HCT116 (cell line): ENCODE measurements at regions not wholly inside any gene's neighbourhood (a gene's known extent, or its start where the extent isn't known, plus 50 kb on each side); places are given as distances from the start of the nearest gene placed in this dataset.

Source experiments
- ATAC-seq: fragments of 200-7000 bp; cut with Tn5 transposase; 2 replicates; pipeline ENCODE4 v1.9.1; 2020; ENCODE audit warnings: mild to moderate bottlenecking, moderate library complexity
- BruUV-seq: library from RNA; stranded (reverse); fragments of 400-500 nt; replicated peaks from 2 replicates; lab custom pipeline; 2021; lab: Mats Ljungman, UMichigan
- CTCF ChIA-PET: fragments of 300-600 bp; sonication (Branson Sonifier 250); formaldehyde crosslinking; loops from one replicate; lab custom pipeline; 2021; ENCODE audit warnings: antibody characterized with exemption; lab: Charles Lee
- POLR2A ChIA-PET: fragments of 300-600, 350-600 bp; sonication (Branson Sonifier 250); formaldehyde crosslinking; loops from one replicate; lab custom pipeline; 2021; ENCODE audit warnings: antibody characterized with exemption; lab: Charles Lee
- RAD21 ChIA-PET, 2 experiments: fragments of 300-600 bp; sonication (Branson Sonifier 250); formaldehyde crosslinking; loops; one replicate each; lab custom pipeline; 2023; ENCODE audit warnings: low total read pairs in 2 of 2; ENCODE audit not compliant: uncharacterized antibody in 2 of 2, unreplicated experiment in 2 of 2, low non-redundant PET in 1 of 2; lab: Charles Lee
- DNase-seq: peaks from one replicate; pipeline ENCODE4 v3.0.0-alpha.2; 2010; ENCODE audit warnings: low read depth, low spot score
- H2AFZ ChIP-seq: fragments of 200-600 bp; shearing (Covaris generic), sonication (generic); 2 replicates; pipeline ENCODE4 v1.6.1; 2017; ENCODE audit warnings: low read depth, mixed run types, mixed read lengths, antibody characterized with exemption, low read length; ENCODE audit not compliant: poor library complexity, severe bottlenecking
- H3K27ac ChIP-seq: 2 replicates; pipeline ENCODE4 v1.5.1; 2012; ENCODE audit warnings: low read depth, low read length
- H3K27me3 ChIP-seq: fragments of 200-600 bp; sonication (generic); 2 replicates; pipeline ENCODE4 v1.6.1; 2016; ENCODE audit warnings: mixed run types, low read length, mixed read lengths; ENCODE audit not compliant: insufficient read depth
- H3K36me3 ChIP-seq, 2 experiments: fragments of 200-500 bp in 1 of 2; fragments of 200-600 bp in 1 of 2; sonication (Bioruptor generic) in 1 of 2; sonication (generic) in 1 of 2; 2 replicates each; pipeline versions ENCODE4 v1.5.1 to v1.6.1; 2014 to 2016; ENCODE audit warnings: low read length in 2 of 2, inconsistent platforms in 1 of 2, mixed read lengths in 1 of 2, mixed run types in 1 of 2; ENCODE audit not compliant: insufficient read depth in 2 of 2, control insufficient read depth in 1 of 2
- H3K4me1 ChIP-seq, 2 experiments: fragments of 200-600 bp in 1 of 2; sonication (generic) in 1 of 2; 2 replicates each; pipeline versions ENCODE4 v1.5.1 to v1.6.1; 2012 to 2017; ENCODE audit warnings: low read length in 2 of 2, inconsistent platforms in 1 of 2, mild to moderate bottlenecking in 1 of 2, mixed read lengths in 1 of 2, mixed run types in 1 of 2, moderate library complexity in 1 of 2; ENCODE audit not compliant: insufficient read depth in 2 of 2, control insufficient read depth in 1 of 2
- H3K4me2 ChIP-seq: fragments of 200-600 bp; sonication (generic); 2 replicates; pipeline ENCODE4 v1.6.1; 2017; ENCODE audit warnings: mixed run types, low read length, mixed read lengths
- H3K4me3 ChIP-seq, 2 experiments: fragments of 200-600 bp in 1 of 2; sonication (generic) in 1 of 2; replicated peaks in 1 of 2; 2 replicates each; pipeline ENCODE4 v1.5.1; 2011 to 2016; ENCODE audit warnings: low read length in 2 of 2, control low read depth in 1 of 2, low read depth in 1 of 2, mild to moderate bottlenecking in 1 of 2, mixed read lengths in 1 of 2, mixed run types in 1 of 2
- H3K79me2 ChIP-seq: fragments of 200-600 bp; sonication (generic); 2 replicates; pipeline ENCODE4 v1.6.1; 2017; ENCODE audit warnings: mild to moderate bottlenecking, mixed run types, low read length, moderate library complexity, mixed read lengths; ENCODE audit not compliant: insufficient read depth
- H3K9ac ChIP-seq: fragments of 200-600 bp; sonication (generic); 2 replicates; pipeline ENCODE4 v1.6.1; 2016; ENCODE audit warnings: low read length, mixed read lengths
- H3K9me2 ChIP-seq: fragments of 200-600 bp; sonication (generic), shearing (Covaris generic); 2 replicates; pipeline ENCODE4 v1.6.1; 2017; ENCODE audit warnings: mixed run types, mild to moderate bottlenecking, moderate library complexity; ENCODE audit not compliant: insufficient read depth
- H3K9me3 ChIP-seq, 2 experiments: fragments of 200-500 bp in 1 of 2; fragments of 200-600 bp in 1 of 2; sonication (Bioruptor generic) in 1 of 2; sonication (generic) in 1 of 2; 2 replicates each; pipeline ENCODE4 v1.6.1; 2014 to 2017; ENCODE audit warnings: low read length in 2 of 2, mixed read lengths in 2 of 2, inconsistent platforms in 1 of 2, low read depth in 1 of 2, mild to moderate bottlenecking in 1 of 2, mixed run types in 1 of 2, moderate library complexity in 1 of 2; ENCODE audit not compliant: control insufficient read depth in 1 of 2, insufficient read depth in 1 of 2
- H4K20me1 ChIP-seq: fragments of 200-600 bp; sonication (generic), shearing (Covaris generic); 2 replicates; pipeline ENCODE4 v1.6.1; 2017; ENCODE audit warnings: mixed run types, mild to moderate bottlenecking, moderate library complexity; ENCODE audit not compliant: insufficient read depth
- ATF3 ChIP-seq: IDR thresholded peaks from 2 replicates; pipeline ENCODE4 v1.6.1; 2012
- CBX3 ChIP-seq: IDR thresholded peaks from 2 replicates; pipeline ENCODE4 v1.6.1; 2012; ENCODE audit warnings: low read depth
- CEBPB ChIP-seq: IDR thresholded peaks from 2 replicates; pipeline ENCODE4 v1.6.1; 2012; ENCODE audit warnings: low read depth
- CTCF ChIP-seq, 3 experiments: fragments of 200-600 bp in 1 of 3; sonication (generic) in 1 of 3; IDR thresholded peaks in 2 of 3; conservative IDR thresholded peaks in 1 of 3; 2 replicates each; pipeline ENCODE4 v1.5.1; 2012 to 2017; ENCODE audit warnings: low read depth in 2 of 3, low read length in 2 of 3, antibody characterized with exemption in 1 of 3, borderline replicate concordance in 1 of 3, control low read depth in 1 of 3, mild to moderate bottlenecking in 1 of 3, mixed read lengths in 1 of 3, mixed run types in 1 of 3, moderate library complexity in 1 of 3; ENCODE audit not compliant: insufficient read depth in 1 of 3
- ELF1 ChIP-seq: IDR thresholded peaks from 2 replicates; pipeline ENCODE4 v1.6.1; 2012; ENCODE audit warnings: low read depth, borderline replicate concordance
- EZH2phosphoT487 ChIP-seq: fragments of 200-600 bp; IDR thresholded peaks from 2 replicates; pipeline ENCODE4 v1.6.1; 2018; ENCODE audit warnings: antibody characterized with exemption, borderline replicate concordance
- FOSL1 ChIP-seq: IDR thresholded peaks from 2 replicates; pipeline ENCODE4 v1.6.1; 2012; ENCODE audit warnings: low read depth
- JUND ChIP-seq: IDR thresholded peaks from 2 replicates; pipeline ENCODE4 v1.6.1; 2012
- MAX ChIP-seq: IDR thresholded peaks from 2 replicates; pipeline ENCODE4 v1.6.1; 2012
- POLR2A ChIP-seq: IDR thresholded peaks from 2 replicates; pipeline ENCODE4 v1.7.0; 2011; ENCODE audit warnings: borderline replicate concordance; ENCODE audit not compliant: insufficient read depth, insufficient read length; ENCODE audit errors: extremely low read depth
- POLR2AphosphoS5 ChIP-seq: IDR thresholded peaks from 2 replicates; pipeline ENCODE4 v1.6.1; 2011; ENCODE audit warnings: mild to moderate bottlenecking, low read depth, low read length, moderate library complexity
- RAD21 ChIP-seq: IDR thresholded peaks from 2 replicates; pipeline ENCODE4 v1.6.1; 2012; ENCODE audit warnings: low read depth, mild to moderate bottlenecking
- REST ChIP-seq: IDR thresholded peaks from 2 replicates; pipeline ENCODE4 v1.6.1; 2012; ENCODE audit warnings: low read depth
- SIN3A ChIP-seq: IDR thresholded peaks from 2 replicates; pipeline ENCODE4 v1.6.1; 2012; ENCODE audit warnings: low read depth
- SRF ChIP-seq: IDR thresholded peaks from 2 replicates; pipeline ENCODE4 v1.6.1; 2012; ENCODE audit warnings: low read depth
- YY1 ChIP-seq: IDR thresholded peaks from 2 replicates; pipeline ENCODE4 v1.6.1; 2011; ENCODE audit warnings: low read length, low read depth, moderate library complexity, mild to moderate bottlenecking; ENCODE audit not compliant: insufficient replicate concordance; ENCODE audit errors: extremely low read depth
- ZBTB33 ChIP-seq: IDR thresholded peaks from 2 replicates; pipeline ENCODE4 v1.6.1; 2011; ENCODE audit warnings: mild to moderate bottlenecking, low read length, moderate library complexity; ENCODE audit not compliant: insufficient replicate concordance; ENCODE audit errors: extremely low read depth
- ZNF274 ChIP-seq: fragments of 200-500 bp; sonication (Bioruptor generic); IDR thresholded peaks from 2 replicates; pipeline ENCODE4 v1.6.1; 2014; ENCODE audit warnings: mild to moderate bottlenecking, low read depth, low read length, inconsistent platforms
- intact Hi-C: fragments of 100-400 bp; cut with micrococcal nuclease; formaldehyde crosslinking; loops from 2 replicates; pipeline ENCODE4 v1.10.0; 2022

- ChIA-PET POLR2A (no interaction called here), CTCF (no interaction called here)
- H3K36me3 ChIP-seq = no peaks in the 10 kb centered on the region
Measured at GRCh38 chr2:16160281-16161084, 220.1 kb downstream of the MYCN start.

More at GRCh38 chr2:16160281-16161084, 220.1 kb downstream of the MYCN start:
- DNase-seq (no peak), ATAC-seq (no peak)
- BruUV-seq = no TSS peak
- intact Hi-C loops = no loop called here
- RAD21 ChIA-PET = no interaction called here
- Histone ChIP-seq H4K20me1 (no peaks in the 10 kb centered on the region), H3K4me1 (no peaks in the 10 kb centered on the region), H3K27me3 (peaks cover 21% of the 10 kb centered on the region; the same call in 1 of the 2 replicates), H3K79me2 (no peaks in the 10 kb centered on the region), H3K4me3 (no peak overlapping the region), H3K27ac (no peak overlapping the region), H3K9ac (no peak overlapping the region), H3K9me2 (no peaks in the 10 kb centered on the region), H3K4me2 (no peak overlapping the region), H3K9me3 (no peaks in the 10 kb centered on the region), H2AFZ (no peak overlapping the region)
- TF ChIP-seq POLR2A (no peak), SIN3A (no peak), CBX3 (no peak), ZBTB33 (no peak), FOSL1 (no peak), ELF1 (no peak), REST (no peak), ATF3 (no peak), ZNF274 (no peak), CEBPB (no peak), EZH2phosphoT487 (no peak), YY1 (no peak), CTCF (IDR thresholded peaks at IDR 0.05 in 2 of 3, conservative IDR thresholded peaks at IDR 0.05 in 1 of 3; ENCODE audit: borderline replicate concordance in 1 of 3, insufficient read depth in 1 of 3, low read depth in 2 of 3, low read length in 2 of 3) (no peak), JUND (no peak), MAX (no peak), SRF (no peak), RAD21 (no peak), POLR2AphosphoS5 (no peak)
